ENCODE measurements at regions not wholly inside any gene's neighbourhood (a gene's known extent, or its start where the extent isn't known, plus 50 kb on each side); places are given as distances from the start of the nearest gene placed in this dataset.
"Not testable (repeated sequence)": the region's sequence is repeated elsewhere in the genome, so short reads cannot be mapped to it uniquely, and the experiment has no call there.

GRCh38 chr6:85747666-85748065, 105.0 kb upstream of the SYNCRIP start:
- Histone ChIP-seq H3K4me3 (no peak overlapping the region), H3K27ac (no peak overlapping the region)
- DNase-seq (ENCODE audit: low spot score), result no peak
- no peak for TF ChIP-seq CTCF (IDR thresholded peaks at IDR 0.05)

GRCh38 chr6:85747093-85747492, 104.4 kb upstream of the SYNCRIP start:
- Histone ChIP-seq H3K27ac (no peak overlapping the region), H3K4me3 (no peak overlapping the region)
- TF ChIP-seq CTCF (IDR thresholded peaks at IDR 0.05), result no peak
- DNase-seq (ENCODE audit: low spot score), result no peak

- no peak overlapping the region for H3K4me3 ChIP-seq
- no peak overlapping the region for H3K27ac ChIP-seq
- TF ChIP-seq CTCF (IDR thresholded peaks at IDR 0.05), result no peak
- no peak for DNase-seq (ENCODE audit: low spot score)
Measured at GRCh38 chr6:85744433-85744970, 101.8 kb upstream of the SYNCRIP start.

GRCh38 chr6:85726206-85726605, 83.5 kb upstream of the SYNCRIP start:
- no peak for TF ChIP-seq CTCF (IDR thresholded peaks at IDR 0.05)
- Histone ChIP-seq H3K27ac (no peak overlapping the region), H3K4me3 (no peak overlapping the region)
- DNase-seq (ENCODE audit: low spot score), result no peak

- TF ChIP-seq CTCF (IDR thresholded peaks at IDR 0.05), result no peak
- Histone ChIP-seq H3K4me3 (no peak overlapping the region), H3K27ac (no peak overlapping the region)
- no peak for DNase-seq (ENCODE audit: low spot score)
Measured at GRCh38 chr6:85715797-85716196, 73.1 kb upstream of the SYNCRIP start.

- no peak overlapping the region for H3K27ac ChIP-seq
- no peak overlapping the region for H3K4me3 ChIP-seq
- no peak for TF ChIP-seq CTCF (IDR thresholded peaks at IDR 0.05)
- DNase-seq (ENCODE audit: low spot score), result no peak
Measured at GRCh38 chr6:85714893-85715530, 72.3 kb upstream of the SYNCRIP start.

GRCh38 chr6:85712346-85712745, 69.7 kb upstream of the SYNCRIP start:
- no peak for DNase-seq (ENCODE audit: low spot score)
- Histone ChIP-seq H3K4me3 (no peak overlapping the region), H3K27ac (no peak overlapping the region)
- TF ChIP-seq CTCF (IDR thresholded peaks at IDR 0.05), result no peak

GRCh38 chr6:85707515-85708145, 64.9 kb upstream of the SYNCRIP start:
- H3K4me3 ChIP-seq; DNase-seq (ENCODE audit: low spot score); H3K27ac ChIP-seq: not testable (repeated sequence)
